CD4-positive, alpha-beta memory T cell (primary cell): ENCODE measurements at regions not wholly inside any gene's neighbourhood (a gene's known extent, or its start where the extent isn't known, plus 50 kb on each side); places are given as distances from the start of the nearest gene placed in this dataset.
A peak's percentile ranks its signal among the peaks of the same experiment; 100 is the strongest.

Experiments used
- CTCF ChIA-PET: fragments of 350-600 bp; sonication (Branson Sonifier 250); formaldehyde crosslinking; loops from one replicate; lab custom pipeline; 2021; ENCODE audit warnings: inconsistent platforms; ENCODE audit not compliant: partially characterized antibody; lab: Charles Lee
- POLR2A ChIA-PET: fragments of 350-600 bp; sonication (Branson Sonifier 250); formaldehyde crosslinking; loops from one replicate; lab custom pipeline; 2021; ENCODE audit not compliant: partially characterized antibody; lab: Charles Lee
- DNase-seq, 5 donors: peaks; one replicate each; pipeline versions ENCODE4 v3.0.0 to v3.0.0-alpha.2; 2020 to 2022; ENCODE audit warnings: mixed read lengths in 1 of 5
- H3K27ac ChIP-seq: one replicate; pipeline ENCODE4 v1.7.0; 2013; ENCODE audit warnings: low read depth, low read length
- H3K27me3 ChIP-seq: 2 replicates; pipeline ENCODE4 v1.7.0; 2013; ENCODE audit warnings: mild to moderate bottlenecking, low read length, moderate library complexity; ENCODE audit not compliant: insufficient read depth
- H3K36me3 ChIP-seq: 2 replicates; pipeline ENCODE4 v1.7.0; 2013; ENCODE audit warnings: mild to moderate bottlenecking, low read length, moderate library complexity; ENCODE audit not compliant: insufficient read depth
- H3K4me1 ChIP-seq: 2 replicates; pipeline ENCODE4 v1.7.0; 2013; ENCODE audit warnings: mild to moderate bottlenecking, low read length, moderate library complexity; ENCODE audit not compliant: insufficient read depth
- H3K4me3 ChIP-seq, 2 donors: one replicate each; pipeline ENCODE4 v1.7.0; 2013; ENCODE audit warnings: low read length in 2 of 2, mild to moderate bottlenecking in 1 of 2
- H3K9me3 ChIP-seq, 2 donors: one replicate each; pipeline ENCODE4 v1.7.0; 2013; ENCODE audit warnings: low read length in 2 of 2, control low read depth in 1 of 2; ENCODE audit not compliant: control insufficient read depth in 1 of 2
- H3K27ac Mint-ChIP-seq, 7 donors: one replicate each; pipeline ENCODE4 v1.8.0; 2020 to 2021; ENCODE audit warnings: mixed read lengths in 7 of 7, mild to moderate bottlenecking in 6 of 7, inconsistent platforms in 3 of 7, moderate library complexity in 3 of 7
- H3K27me3 Mint-ChIP-seq, 2 donors: one replicate each; pipeline ENCODE4 v1.8.0; 2020 to 2021; ENCODE audit warnings: mixed read lengths in 2 of 2
- H3K36me3 Mint-ChIP-seq, 2 donors: one replicate each; pipeline ENCODE4 v1.8.0; 2020 to 2021; ENCODE audit warnings: mixed read lengths in 2 of 2, inconsistent platforms in 1 of 2, mild to moderate bottlenecking in 1 of 2
- H3K4me1 Mint-ChIP-seq, 4 donors: one replicate each; pipeline ENCODE4 v1.8.0; 2020 to 2021; ENCODE audit warnings: mixed read lengths in 4 of 4, mild to moderate bottlenecking in 1 of 4
- H3K4me3 Mint-ChIP-seq, 8 donors: one replicate each; pipeline ENCODE4 v1.8.0; 2020 to 2021; ENCODE audit warnings: mixed read lengths in 8 of 8, mild to moderate bottlenecking in 7 of 8, moderate library complexity in 6 of 8, inconsistent platforms in 3 of 8
- H3K9me3 Mint-ChIP-seq, 8 donors: one replicate each; pipeline ENCODE4 v1.8.0; 2020 to 2021; ENCODE audit warnings: mixed read lengths in 8 of 8, mild to moderate bottlenecking in 5 of 8, inconsistent platforms in 3 of 8, moderate library complexity in 1 of 8
- intact Hi-C: fragments of 100-400 bp; cut with micrococcal nuclease; formaldehyde crosslinking; loops from one replicate; pipeline ENCODE4 v1.15.1; 2023

DNA sequence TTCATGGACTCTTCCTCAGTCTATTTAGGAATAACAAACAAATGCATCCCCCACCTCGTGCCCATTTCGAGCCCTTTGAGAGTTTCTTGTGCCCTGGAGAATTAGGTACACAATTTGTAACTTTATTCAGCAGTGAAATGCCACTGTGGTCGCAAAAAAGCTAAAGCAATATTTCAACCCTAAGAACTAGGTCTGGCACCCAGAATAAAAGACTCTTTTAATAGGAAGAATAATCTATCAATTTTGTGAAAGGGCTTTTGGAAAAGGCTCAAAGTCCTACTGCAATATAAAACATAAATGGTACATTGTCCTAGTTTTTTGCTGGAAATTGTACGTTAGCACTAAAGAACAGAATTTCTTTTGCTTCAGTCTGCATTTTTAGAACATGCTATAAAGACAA lies 304.6 kb upstream of the TENM3 start:
- H3K4me1 Mint-ChIP-seq, result no peaks in the 10 kb centered on the region
- ChIA-PET CTCF (no interaction called here), POLR2A (no interaction called here)
- no peak for DNase-seq
- no peak overlapping the region for H3K27ac ChIP-seq
- no peak overlapping the region for H3K4me3 ChIP-seq
- no peaks in the 10 kb centered on the region for H3K27me3 ChIP-seq
- H3K27me3 Mint-ChIP-seq, result no peaks in the 10 kb centered on the region
- H3K4me1 ChIP-seq, result no peaks in the 10 kb centered on the region
- H3K9me3 ChIP-seq, result no peaks in the 10 kb centered on the region
- H3K4me3 Mint-ChIP-seq, result no peak overlapping the region
- peaks cover 0 to 8% (median 3%) of the 10 kb centered on the region in 8 donors for H3K9me3 Mint-ChIP-seq
- H3K36me3 ChIP-seq, result no peaks in the 10 kb centered on the region
- no peak overlapping the region for H3K27ac Mint-ChIP-seq
- no peaks in the 10 kb centered on the region for H3K36me3 Mint-ChIP-seq
- intact Hi-C loops, result no loop called here

- H3K36me3 Mint-ChIP-seq, result no peaks in the 10 kb centered on the region
Observed at GRCh38 chr4:181939199-181939945, 303.8 kb upstream of the TENM3 start.

GRCh38 chr4:181944527-181944926 lies 298.7 kb upstream of the TENM3 start:
- Mint-ChIP-seq H3K4me1 (no peaks in the 10 kb centered on the region), H3K36me3 (no peaks in the 10 kb centered on the region), H3K27ac (no peak overlapping the region), H3K9me3 (peaks cover 0 to 5% (median 0%) of the 10 kb centered on the region in 8 donors), H3K4me3 (no peak overlapping the region), H3K27me3 (no peaks in the 10 kb centered on the region)
- CTCF ChIA-PET, result no interaction called here
- POLR2A ChIA-PET, result no interaction called here
- no peaks in the 10 kb centered on the region for H3K36me3 ChIP-seq
- H3K9me3 ChIP-seq, result no peaks in the 10 kb centered on the region
- DNase-seq, result no peak
- H3K4me3 ChIP-seq, result no peak overlapping the region
- intact Hi-C loops, result no loop called here
- H3K27ac ChIP-seq, result no peak overlapping the region
- H3K4me1 ChIP-seq, result no peaks in the 10 kb centered on the region
- H3K27me3 ChIP-seq, result no peaks in the 10 kb centered on the region

More at GRCh38 chr4:181939199-181939945, 303.8 kb upstream of the TENM3 start:
- Mint-ChIP-seq H3K4me1 (no peaks in the 10 kb centered on the region), H3K27ac (no peak overlapping the region), H3K4me3 (peak overlapping the region in 1 of 8 donors; percentile 8), H3K9me3 (peaks cover 0 to 8% (median 3%) of the 10 kb centered on the region in 8 donors), H3K27me3 (no peaks in the 10 kb centered on the region)
- CTCF ChIA-PET, result no interaction called here
- DNase-seq, result no peak
- intact Hi-C loops, result no loop called here
- no peaks in the 10 kb centered on the region for H3K27me3 ChIP-seq
- H3K4me3 ChIP-seq, result no peak overlapping the region
- H3K36me3 ChIP-seq, result no peaks in the 10 kb centered on the region
- POLR2A ChIA-PET, result no interaction called here
- no peaks in the 10 kb centered on the region for H3K9me3 ChIP-seq
- H3K27ac ChIP-seq, result no peak overlapping the region
- H3K4me1 ChIP-seq, result no peaks in the 10 kb centered on the region

DNA sequence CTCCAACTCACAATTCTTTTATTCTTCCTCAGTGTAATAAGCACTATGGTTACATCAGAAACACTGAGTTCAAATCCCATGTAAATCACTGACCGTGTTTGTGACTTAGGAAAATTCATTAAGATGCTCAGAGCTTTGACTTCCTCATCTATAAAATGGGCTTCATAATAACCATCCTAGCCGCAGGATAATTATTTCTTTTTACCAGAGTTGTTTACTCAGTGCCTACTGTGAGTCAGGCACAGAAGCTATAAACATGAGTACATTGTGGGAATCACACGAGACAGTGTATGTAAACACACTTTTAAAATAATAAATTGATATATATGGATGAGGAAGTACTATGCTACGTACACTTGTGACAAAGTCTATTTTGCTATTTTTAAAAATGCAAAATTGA lies 296.3 kb upstream of the TENM3 start:
- CTCF ChIA-PET, result no interaction called here
- Mint-ChIP-seq H3K36me3 (no peaks in the 10 kb centered on the region), H3K9me3 (peaks cover 0 to 5% (median 0%) of the 10 kb centered on the region in 8 donors), H3K4me3 (no peak overlapping the region), H3K27ac (no peak overlapping the region), H3K4me1 (no peaks in the 10 kb centered on the region), H3K27me3 (no peaks in the 10 kb centered on the region)
- H3K36me3 ChIP-seq, result no peaks in the 10 kb centered on the region
- no peaks in the 10 kb centered on the region for H3K27me3 ChIP-seq
- intact Hi-C loops, result no loop called here
- H3K9me3 ChIP-seq, result no peaks in the 10 kb centered on the region
- POLR2A ChIA-PET, result no interaction called here
- H3K27ac ChIP-seq, result no peak overlapping the region
- DNase-seq, result no peak
- no peak overlapping the region for H3K4me3 ChIP-seq
- H3K4me1 ChIP-seq, result no peaks in the 10 kb centered on the region

DNA sequence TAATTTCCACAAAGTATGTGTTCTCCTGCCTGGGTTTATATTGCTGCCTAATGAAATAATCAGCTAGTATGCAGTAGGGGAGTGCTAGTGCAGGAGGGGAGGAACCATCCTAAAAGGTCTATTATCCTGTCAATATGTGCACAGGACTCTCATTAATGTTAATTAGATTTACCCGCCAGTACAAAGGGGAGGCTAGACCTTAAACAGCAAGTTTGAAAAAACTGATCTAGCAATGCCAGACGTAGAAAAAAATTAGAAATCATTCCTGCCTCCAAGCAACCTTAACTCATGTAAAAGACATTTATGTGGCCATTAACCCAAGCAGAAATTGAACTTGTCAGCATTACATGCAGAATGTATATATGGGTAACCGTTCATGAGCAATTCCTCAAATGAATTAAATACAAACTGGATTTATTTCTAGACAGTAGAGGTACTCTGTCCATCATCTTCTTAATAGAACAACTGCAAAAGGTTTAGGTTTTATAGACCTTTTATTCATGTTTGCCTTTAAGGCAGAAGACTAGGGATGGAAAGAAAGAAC lies 294.3 kb upstream of the TENM3 start:
- intact Hi-C loops, result no loop called here
- Histone ChIP-seq H3K4me3 (no peak overlapping the region), H3K4me1 (no peaks in the 10 kb centered on the region), H3K27me3 (no peaks in the 10 kb centered on the region), H3K27ac (no peak overlapping the region), H3K9me3 (no peaks in the 10 kb centered on the region), H3K36me3 (no peaks in the 10 kb centered on the region)
- H3K4me1 Mint-ChIP-seq, result no peaks in the 10 kb centered on the region
- H3K27me3 Mint-ChIP-seq, result no peaks in the 10 kb centered on the region
- ChIA-PET CTCF (no interaction called here), POLR2A (no interaction called here)
- no peaks in the 10 kb centered on the region for H3K36me3 Mint-ChIP-seq
- DNase-seq, result no peak
- H3K4me3 Mint-ChIP-seq, result no peak overlapping the region
- peaks cover 0 to 4% (median 0%) of the 10 kb centered on the region in 8 donors for H3K9me3 Mint-ChIP-seq
- no peak overlapping the region for H3K27ac Mint-ChIP-seq

DNA sequence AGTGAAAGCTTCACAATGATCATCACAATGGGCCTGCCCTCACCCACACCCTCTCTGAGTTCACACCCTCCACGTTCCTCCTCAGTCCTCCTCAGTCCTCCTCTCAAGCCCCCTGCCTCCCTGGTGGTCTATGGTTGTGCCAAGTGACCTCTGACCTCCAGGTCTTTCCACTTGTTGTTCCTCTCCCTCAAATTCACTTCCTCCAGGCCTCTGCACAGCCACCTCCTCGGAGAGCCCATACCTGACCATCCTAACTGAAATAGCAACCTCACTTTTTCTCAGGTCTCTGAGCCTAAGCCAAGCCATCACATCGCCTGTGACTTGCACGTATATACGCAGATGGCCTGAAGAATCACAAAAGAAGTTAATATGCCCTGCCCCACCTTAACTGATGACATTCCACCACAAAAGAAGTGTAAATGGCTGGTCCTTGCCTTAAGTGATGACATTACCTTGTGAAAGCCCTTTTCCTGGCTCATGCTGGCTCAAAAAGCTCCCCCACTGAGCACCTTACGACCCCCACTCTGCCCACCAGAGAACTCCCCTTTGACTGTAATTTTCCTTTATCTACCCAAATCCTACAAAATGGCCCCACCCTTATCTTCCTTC lies 293.4 kb upstream of the TENM3 start:
- CTCF ChIA-PET, result no interaction called here
- no peak overlapping the region for H3K4me3 Mint-ChIP-seq
- no peaks in the 10 kb centered on the region for H3K9me3 ChIP-seq

DNA sequence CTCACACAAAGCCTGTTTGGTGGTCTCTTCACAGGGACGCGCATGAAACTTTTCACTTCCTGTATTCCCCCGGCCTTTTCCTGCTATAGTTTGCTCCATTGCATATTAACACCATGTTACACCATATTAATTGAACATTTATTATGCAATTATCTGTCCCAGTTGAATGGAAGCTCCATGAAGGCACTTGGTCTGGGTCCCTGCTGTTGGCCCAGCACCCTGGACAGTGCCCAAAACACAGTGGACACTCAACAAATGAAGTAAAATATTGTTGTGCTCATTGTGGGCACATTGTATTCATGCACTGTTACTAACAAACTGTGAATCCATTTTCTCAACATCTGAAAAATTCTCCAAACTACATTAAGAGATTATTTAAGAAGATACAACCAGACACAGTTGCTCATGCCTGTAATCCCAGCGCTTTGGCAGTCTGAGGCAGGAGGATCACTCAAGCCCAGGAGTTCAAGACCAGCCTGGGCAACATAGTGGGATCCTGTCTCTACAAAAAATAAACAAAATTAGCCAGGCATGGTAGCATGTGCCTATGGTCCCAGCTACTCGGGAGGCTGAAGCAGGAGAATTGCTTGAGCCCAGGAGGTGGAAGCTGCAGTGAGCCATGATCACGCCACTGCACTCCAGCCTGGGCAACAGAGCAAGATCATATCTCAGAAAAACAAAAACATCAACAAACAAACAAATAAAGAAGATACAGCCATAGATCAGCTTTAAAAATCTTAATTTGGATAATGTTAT lies 292.7 kb upstream of the TENM3 start:
- Mint-ChIP-seq H3K36me3 (no peaks in the 10 kb centered on the region), H3K27ac (no peak overlapping the region), H3K4me3 (no peak overlapping the region), H3K9me3 (peaks cover 0 to 4% (median 0%) of the 10 kb centered on the region in 8 donors), H3K27me3 (no peaks in the 10 kb centered on the region), H3K4me1 (no peaks in the 10 kb centered on the region)
- Histone ChIP-seq H3K27me3 (no peaks in the 10 kb centered on the region), H3K9me3 (no peaks in the 10 kb centered on the region), H3K4me1 (no peaks in the 10 kb centered on the region), H3K36me3 (no peaks in the 10 kb centered on the region), H3K27ac (no peak overlapping the region), H3K4me3 (no peak overlapping the region)
- ChIA-PET CTCF (no interaction called here), POLR2A (no interaction called here)
- no peak for DNase-seq
- intact Hi-C loops, result no loop called here

More for the DNA sequence above, 293.4 kb upstream of the TENM3 start:
- no peaks in the 10 kb centered on the region for H3K4me1 Mint-ChIP-seq
- H3K9me3 Mint-ChIP-seq, result peaks cover 0 to 4% (median 0%) of the 10 kb centered on the region in 8 donors
- POLR2A ChIA-PET, result no interaction called here
- H3K27ac ChIP-seq, result no peak overlapping the region
- no peak for DNase-seq
- H3K27me3 ChIP-seq, result no peaks in the 10 kb centered on the region
- H3K36me3 Mint-ChIP-seq, result no peaks in the 10 kb centered on the region
- no peak overlapping the region for H3K27ac Mint-ChIP-seq
- H3K4me1 ChIP-seq, result no peaks in the 10 kb centered on the region
- H3K27me3 Mint-ChIP-seq, result no peaks in the 10 kb centered on the region
- intact Hi-C loops, result no loop called here
- H3K36me3 ChIP-seq, result no peaks in the 10 kb centered on the region
- H3K4me3 ChIP-seq, result no peak overlapping the region
